ENCODE measurements at regions not wholly inside any gene's neighbourhood (a gene's known extent, or its start where the extent isn't known, plus 50 kb on each side); places are given as distances from the start of the nearest gene placed in this dataset.

DNA sequence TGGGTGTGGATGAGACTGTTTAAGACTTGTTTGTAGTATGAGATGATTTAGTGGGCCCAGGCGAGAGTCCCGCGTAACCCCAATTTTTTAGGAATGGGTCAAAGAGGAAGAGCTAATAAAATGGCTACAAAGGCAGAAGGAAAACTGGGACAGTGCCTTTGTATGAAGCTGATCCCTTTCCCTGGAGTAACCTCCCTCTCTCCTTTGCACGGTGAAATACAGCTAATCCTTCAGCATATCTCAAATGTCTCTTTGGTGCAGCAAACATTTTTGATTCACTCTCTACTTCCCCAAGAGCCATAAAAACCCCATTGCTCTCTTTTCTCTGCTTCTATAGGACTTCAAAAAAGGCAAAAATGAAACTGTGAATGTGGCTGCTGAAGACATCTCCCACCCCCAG is 473.8 kb downstream of the KLF5 start:
- TF ChIP-seq, protein P1, sequence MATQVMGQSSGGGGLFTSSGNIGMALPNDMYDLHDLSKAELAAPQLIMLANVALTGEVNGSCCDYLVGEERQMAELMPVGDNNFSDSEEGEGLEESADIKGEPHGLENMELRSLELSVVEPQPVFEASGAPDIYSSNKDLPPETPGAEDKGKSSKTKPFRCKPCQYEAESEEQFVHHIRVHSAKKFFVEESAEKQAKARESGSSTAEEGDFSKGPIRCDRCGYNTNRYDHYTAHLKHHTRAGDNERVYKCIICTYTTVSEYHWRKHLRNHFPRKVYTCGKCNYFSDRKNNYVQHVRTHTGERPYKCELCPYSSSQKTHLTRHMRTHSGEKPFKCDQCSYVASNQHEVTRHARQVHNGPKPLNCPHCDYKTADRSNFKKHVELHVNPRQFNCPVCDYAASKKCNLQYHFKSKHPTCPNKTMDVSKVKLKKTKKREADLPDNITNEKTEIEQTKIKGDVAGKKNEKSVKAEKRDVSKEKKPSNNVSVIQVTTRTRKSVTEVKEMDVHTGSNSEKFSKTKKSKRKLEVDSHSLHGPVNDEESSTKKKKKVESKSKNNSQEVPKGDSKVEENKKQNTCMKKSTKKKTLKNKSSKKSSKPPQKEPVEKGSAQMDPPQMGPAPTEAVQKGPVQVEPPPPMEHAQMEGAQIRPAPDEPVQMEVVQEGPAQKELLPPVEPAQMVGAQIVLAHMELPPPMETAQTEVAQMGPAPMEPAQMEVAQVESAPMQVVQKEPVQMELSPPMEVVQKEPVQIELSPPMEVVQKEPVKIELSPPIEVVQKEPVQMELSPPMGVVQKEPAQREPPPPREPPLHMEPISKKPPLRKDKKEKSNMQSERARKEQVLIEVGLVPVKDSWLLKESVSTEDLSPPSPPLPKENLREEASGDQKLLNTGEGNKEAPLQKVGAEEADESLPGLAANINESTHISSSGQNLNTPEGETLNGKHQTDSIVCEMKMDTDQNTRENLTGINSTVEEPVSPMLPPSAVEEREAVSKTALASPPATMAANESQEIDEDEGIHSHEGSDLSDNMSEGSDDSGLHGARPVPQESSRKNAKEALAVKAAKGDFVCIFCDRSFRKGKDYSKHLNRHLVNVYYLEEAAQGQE (IDR thresholded peaks at IDR 0.05; ENCODE audit: borderline replicate concordance), result no peak
- no peak for TF ChIP-seq RAD21 (conservative IDR thresholded peaks at IDR 0.05)
- TF ChIP-seq, protein P2, sequence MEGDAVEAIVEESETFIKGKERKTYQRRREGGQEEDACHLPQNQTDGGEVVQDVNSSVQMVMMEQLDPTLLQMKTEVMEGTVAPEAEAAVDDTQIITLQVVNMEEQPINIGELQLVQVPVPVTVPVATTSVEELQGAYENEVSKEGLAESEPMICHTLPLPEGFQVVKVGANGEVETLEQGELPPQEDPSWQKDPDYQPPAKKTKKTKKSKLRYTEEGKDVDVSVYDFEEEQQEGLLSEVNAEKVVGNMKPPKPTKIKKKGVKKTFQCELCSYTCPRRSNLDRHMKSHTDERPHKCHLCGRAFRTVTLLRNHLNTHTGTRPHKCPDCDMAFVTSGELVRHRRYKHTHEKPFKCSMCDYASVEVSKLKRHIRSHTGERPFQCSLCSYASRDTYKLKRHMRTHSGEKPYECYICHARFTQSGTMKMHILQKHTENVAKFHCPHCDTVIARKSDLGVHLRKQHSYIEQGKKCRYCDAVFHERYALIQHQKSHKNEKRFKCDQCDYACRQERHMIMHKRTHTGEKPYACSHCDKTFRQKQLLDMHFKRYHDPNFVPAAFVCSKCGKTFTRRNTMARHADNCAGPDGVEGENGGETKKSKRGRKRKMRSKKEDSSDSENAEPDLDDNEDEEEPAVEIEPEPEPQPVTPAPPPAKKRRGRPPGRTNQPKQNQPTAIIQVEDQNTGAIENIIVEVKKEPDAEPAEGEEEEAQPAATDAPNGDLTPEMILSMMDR (IDR thresholded peaks at IDR 0.05; ENCODE audit: poor library complexity, severe bottlenecking), result no peak
- no peak for TF ChIP-seq POLR2AphosphoS5 (IDR thresholded peaks at IDR 0.05)
- no peak for TF ChIP-seq EP300 (conservative IDR thresholded peaks at IDR 0.05; ENCODE audit: poor library complexity, severe bottlenecking)
- TF ChIP-seq EZH2 (IDR thresholded peaks at IDR 0.05; ENCODE audit: borderline replicate concordance, insufficient read depth, low read length, poor library complexity, severe bottlenecking), result no peak
- TF ChIP-seq SMC3 (conservative IDR thresholded peaks at IDR 0.05; ENCODE audit: poor library complexity), result no peak
- no peak for TF ChIP-seq MXI1 (conservative IDR thresholded peaks at IDR 0.05; ENCODE audit: poor library complexity, severe bottlenecking)

Measured in neural cell (in vitro differentiated cells).